ENCODE measurements at regions not wholly inside any gene's neighbourhood (a gene's known extent, or its start where the extent isn't known, plus 50 kb on each side); places are given as distances from the start of the nearest gene placed in this dataset.

DNA sequence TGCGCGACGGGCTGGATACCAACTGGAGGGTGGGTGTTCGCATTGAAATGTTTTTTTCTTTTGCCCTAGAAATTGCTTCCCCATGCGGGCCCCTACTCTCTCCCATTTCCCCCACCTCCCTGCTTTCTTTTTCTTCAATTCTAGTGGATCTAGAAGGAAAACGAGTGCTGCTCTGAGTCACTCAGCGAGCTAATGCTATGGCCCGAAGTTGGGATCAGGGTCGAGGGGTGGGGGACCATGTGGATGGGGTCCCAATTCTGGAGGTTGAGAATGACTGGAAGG, 71.5 kb downstream of the SOX4 start:
- TF ChIP-seq EZH2 (IDR thresholded peaks at IDR 0.05) (no peak), POLR2AphosphoS5 (IDR thresholded peaks at IDR 0.05; ENCODE audit: borderline replicate concordance, low read depth, low read length) (no peak), FOXP2 (optimal IDR thresholded peaks at IDR 0.05; ENCODE audit: control extremely low read depth, extremely low read length, insufficient read depth) (no peak)
